Skin epidermis (tissue), 12 donors: ENCODE measurements at regions not wholly inside any gene's neighbourhood (a gene's known extent, or its start where the extent isn't known, plus 50 kb on each side); places are given as distances from the start of the nearest gene placed in this dataset.

ENCODE experiments used
- H3K27ac ChIP-seq, 21 experiments: fragments of 200-600 bp; sonication (generic) in 11 of 21; one replicate each; pipeline ENCODE4 v1.5.0; 2020; ENCODE audit warnings: mild to moderate bottlenecking in 3 of 21, inconsistent platforms in 2 of 21, moderate library complexity in 2 of 21
- H3K4me3 ChIP-seq, 7 experiments: fragments of 200-600 bp; sonication (generic) in 2 of 7; one replicate each; pipeline ENCODE4 v1.5.0; 2020; ENCODE audit warnings: inconsistent platforms in 2 of 7, mild to moderate bottlenecking in 2 of 7, moderate library complexity in 1 of 7

DNA sequence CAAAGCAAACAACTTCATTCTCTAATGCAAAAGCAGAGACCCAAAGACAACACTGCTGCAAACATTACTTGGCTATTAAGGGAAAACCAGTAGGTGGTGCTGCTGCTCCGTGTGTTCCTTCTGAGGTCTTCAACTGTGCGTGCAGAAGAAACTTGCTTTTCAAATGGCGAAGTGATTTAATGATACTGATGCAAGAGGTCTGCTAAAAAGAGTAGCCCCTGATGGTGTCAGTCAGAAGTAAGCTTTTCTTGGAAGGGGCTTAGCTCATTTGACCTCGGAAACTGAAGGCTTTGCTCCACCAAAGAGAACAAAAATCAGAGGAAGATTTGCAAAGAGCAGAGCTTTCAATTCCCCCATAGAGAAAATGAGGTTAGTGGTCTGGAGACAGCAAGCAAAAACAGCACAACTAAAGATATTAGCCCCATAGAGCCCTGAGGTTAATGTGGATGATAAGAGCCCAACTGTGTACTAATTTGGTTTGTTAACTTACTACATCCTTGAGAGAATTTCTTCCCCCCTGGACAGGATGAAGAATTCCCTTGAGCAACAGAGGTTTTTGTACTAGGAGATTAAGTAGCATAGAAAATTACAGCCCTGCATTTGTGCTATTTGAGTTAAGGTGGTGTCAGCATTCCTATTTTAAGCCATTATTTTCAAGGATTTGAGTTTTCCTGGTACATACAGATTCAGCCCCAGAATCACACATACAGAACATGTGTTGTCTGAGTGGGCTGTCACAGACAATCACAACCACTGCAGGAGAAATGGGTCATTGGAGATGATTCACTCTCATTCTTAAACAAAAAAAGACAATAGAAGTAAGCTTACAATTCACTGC, 153.2 kb upstream of the C9orf72 start:
- H3K4me3 ChIP-seq = no peak overlapping the region
- H3K27ac ChIP-seq = peak overlapping the region in 1 of 21 experiments; percentile 8

DNA sequence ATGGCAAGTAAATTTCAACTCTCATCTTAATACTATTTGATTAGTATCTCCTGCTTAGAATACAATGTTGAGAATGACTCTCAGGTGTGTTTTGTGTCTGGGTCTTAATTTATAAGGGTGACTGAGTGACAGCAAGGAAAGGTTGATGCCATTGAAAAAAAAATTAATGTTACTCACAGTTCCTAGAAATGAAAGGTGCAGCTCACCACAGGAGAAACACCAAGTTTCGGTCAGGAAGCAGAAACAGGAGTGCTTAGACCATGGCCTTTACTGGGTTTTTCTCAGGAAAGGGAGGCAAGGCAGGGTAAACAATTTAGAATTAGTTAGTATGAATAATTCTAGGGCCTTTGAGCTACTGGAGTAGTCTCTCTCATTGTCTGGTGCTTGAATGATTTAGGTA, 159.2 kb upstream of the C9orf72 start:
- Histone ChIP-seq H3K4me3 (no peak overlapping the region), H3K27ac (no peak overlapping the region)

DNA sequence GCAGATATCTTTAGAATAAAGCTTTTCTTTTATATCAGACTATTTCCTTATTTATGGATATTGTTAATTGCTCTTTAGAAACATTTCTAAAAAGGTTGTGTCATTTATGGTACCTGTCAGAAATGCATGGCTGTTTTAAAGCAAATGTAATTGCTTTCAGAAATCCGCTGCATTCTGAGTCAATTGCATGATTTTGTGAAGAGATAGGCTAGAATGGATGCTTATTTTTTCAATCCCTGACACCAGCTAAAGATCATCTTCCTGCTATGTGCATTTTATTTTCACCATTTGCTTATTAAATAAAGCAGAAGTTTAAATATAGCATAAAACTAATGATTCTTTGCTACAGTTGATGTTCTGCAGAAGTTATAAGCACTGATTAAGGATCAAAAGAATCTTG, 170.2 kb upstream of the C9orf72 start:
- H3K4me3 ChIP-seq = no peak overlapping the region
- H3K27ac ChIP-seq = no peak overlapping the region

GRCh38 chr9:27747450-27747849, 174.2 kb upstream of the C9orf72 start:
- Histone ChIP-seq H3K4me3 (no peak overlapping the region), H3K27ac (no peak overlapping the region)

- no peak overlapping the region for H3K27ac ChIP-seq
- no peak overlapping the region for H3K4me3 ChIP-seq
Measured at GRCh38 chr9:27749838-27750237, 176.6 kb upstream of the C9orf72 start.

DNA sequence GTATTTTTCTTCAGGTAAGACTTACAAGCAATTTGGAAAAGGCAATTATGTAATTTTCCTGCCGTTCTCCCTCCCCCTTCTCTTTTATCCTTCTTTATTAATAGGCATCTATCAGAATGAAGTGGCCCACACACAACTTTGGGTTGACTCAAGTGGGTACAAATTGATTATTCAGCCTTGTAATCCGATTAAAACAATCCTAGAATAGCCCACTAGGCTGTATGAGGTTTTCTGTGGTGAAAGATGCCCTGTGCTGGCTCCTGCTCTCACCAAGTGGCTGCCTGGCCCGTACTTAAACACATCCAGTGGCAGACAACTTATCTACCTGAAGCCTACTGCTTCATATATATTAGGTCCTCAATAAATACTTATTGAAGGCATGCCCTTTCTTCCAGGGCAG, 177.3 kb upstream of the C9orf72 start:
- H3K27ac ChIP-seq = no peak overlapping the region
- H3K4me3 ChIP-seq = no peak overlapping the region

GRCh38 chr9:27752069-27752468, 178.8 kb upstream of the C9orf72 start:
- H3K4me3 ChIP-seq = no peak overlapping the region
- H3K27ac ChIP-seq = no peak overlapping the region

GRCh38 chr9:27755846-27756245, 182.6 kb upstream of the C9orf72 start:
- H3K4me3 ChIP-seq = no peak overlapping the region
- H3K27ac ChIP-seq = no peak overlapping the region

DNA sequence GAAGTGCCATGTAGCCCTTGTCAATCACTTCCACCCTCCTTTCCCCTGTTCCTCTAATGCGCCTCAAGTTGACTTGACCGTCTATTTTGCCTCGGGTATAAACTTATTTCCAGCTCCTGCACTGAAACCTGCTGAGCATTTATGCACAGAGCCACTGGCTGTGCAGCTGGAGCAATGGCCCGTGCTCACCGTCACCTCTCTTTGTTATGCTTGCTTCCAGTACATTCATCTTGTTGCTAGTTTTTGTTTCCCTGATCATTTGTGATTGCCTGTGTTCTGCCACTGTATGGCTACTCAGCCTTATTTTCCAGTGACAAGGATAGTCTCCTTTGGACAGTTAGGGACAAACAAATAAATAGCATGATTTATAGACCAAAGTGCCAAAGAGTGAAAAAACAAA, 183.1 kb upstream of the C9orf72 start:
- H3K4me3 ChIP-seq = no peak overlapping the region
- no peak overlapping the region for H3K27ac ChIP-seq

- Histone ChIP-seq H3K4me3 (no peak overlapping the region), H3K27ac (no peak overlapping the region)
Measured at GRCh38 chr9:27763831-27764230, 190.6 kb upstream of the C9orf72 start.

GRCh38 chr9:27765266-27766072, 192.2 kb upstream of the C9orf72 start:
- H3K4me3 ChIP-seq = no peak overlapping the region
- H3K27ac ChIP-seq = peak overlapping the region in 4 of 21 experiments; percentile 23 to 69 (median 48)

GRCh38 chr9:27766073-27766835, 193.0 kb upstream of the C9orf72 start:
- Histone ChIP-seq H3K4me3 (no peak overlapping the region), H3K27ac (peak overlapping the region in 3 of 21 experiments; percentile 50 to 69 (median 59))

- H3K4me3 ChIP-seq = no peak overlapping the region
- no peak overlapping the region for H3K27ac ChIP-seq
Measured at GRCh38 chr9:27768781-27769180, 195.5 kb upstream of the C9orf72 start.

DNA sequence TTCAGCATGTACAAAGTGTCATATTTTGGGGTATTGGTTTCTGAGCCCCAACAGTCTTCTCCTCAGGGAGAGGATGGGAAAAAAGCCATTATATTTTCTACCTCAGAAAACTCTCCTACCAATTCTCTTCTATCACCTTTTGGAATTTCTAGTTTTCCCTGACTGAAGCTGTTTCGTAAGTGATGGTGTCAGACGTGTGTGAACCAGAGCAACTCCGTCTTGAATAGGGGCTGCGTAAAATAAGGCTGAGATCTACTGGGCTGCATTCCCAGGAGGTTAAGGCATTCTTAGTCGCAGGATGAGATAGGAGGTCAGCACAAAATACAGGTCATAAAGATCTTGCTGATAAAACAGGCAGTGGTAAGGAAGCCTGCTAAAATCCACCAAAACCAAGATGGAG, 197.3 kb upstream of the C9orf72 start:
- Histone ChIP-seq H3K4me3 (no peak overlapping the region), H3K27ac (no peak overlapping the region)

DNA sequence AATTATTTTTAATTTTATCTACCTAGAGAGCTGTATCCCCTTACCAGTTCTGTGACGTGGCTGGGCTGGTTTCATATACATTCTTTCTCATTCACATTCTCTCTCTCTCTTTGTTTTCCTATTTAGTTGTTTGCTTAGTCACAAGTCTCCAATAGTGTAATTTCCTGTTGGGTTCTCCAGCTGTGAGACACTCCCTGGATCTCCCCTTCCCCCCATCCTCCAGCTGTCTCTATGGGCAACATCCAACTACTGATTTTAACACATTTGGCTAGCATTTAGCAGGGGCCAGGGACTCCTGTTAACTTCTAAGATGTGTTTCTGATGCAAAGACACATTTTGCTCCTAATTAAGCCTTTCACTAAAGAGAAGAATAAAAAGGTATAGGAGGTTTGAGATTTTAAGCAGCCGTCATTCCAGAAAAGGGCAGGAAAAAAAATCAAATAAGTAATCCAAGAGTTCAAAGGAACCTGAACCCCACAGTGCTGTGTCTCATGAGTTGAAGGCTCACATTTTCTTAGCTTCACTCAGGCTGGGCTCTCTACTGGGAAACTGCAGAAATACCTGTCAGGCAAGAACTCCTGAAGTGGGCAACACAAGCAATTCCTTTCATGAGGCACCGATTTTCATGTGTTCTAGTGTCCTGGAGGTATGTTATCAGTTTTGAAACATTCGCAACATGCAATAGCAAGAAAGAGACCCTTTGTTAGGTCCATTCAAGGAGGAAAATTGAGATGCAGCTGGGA, 198.7 kb upstream of the C9orf72 start:
- Histone ChIP-seq H3K4me3 (no peak overlapping the region), H3K27ac (peak overlapping the region in 3 of 21 experiments; percentile 1 to 23 (median 22))

GRCh38 chr9:27784847-27785713, 211.8 kb upstream of the C9orf72 start:
- Histone ChIP-seq H3K27ac (peak overlapping the region in 2 of 21 experiments; percentile 28 to 44), H3K4me3 (no peak overlapping the region)

DNA sequence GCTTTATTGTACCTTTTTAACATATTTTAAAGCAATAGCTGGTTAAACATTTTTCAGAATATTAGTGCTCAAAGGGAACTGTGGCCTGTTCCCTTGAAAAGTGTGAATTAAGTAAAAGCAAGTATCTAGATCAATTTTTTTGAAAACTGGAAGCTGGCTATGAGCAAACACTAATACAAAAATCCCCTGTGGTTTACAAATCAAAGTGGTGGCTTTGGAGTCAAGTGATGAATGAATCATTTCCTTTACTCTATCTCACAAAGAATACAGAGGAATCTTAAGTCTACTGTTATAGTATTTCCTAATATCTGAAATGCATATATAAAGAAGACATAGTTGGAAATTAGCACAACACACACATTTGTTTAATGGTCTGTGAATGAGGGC, 212.4 kb upstream of the C9orf72 start:
- Histone ChIP-seq H3K27ac (peak overlapping the region in 1 of 21 experiments; percentile 44), H3K4me3 (no peak overlapping the region)

GRCh38 chr9:27787891-27788290, 214.6 kb upstream of the C9orf72 start:
- H3K27ac ChIP-seq = no peak overlapping the region
- H3K4me3 ChIP-seq = no peak overlapping the region

DNA sequence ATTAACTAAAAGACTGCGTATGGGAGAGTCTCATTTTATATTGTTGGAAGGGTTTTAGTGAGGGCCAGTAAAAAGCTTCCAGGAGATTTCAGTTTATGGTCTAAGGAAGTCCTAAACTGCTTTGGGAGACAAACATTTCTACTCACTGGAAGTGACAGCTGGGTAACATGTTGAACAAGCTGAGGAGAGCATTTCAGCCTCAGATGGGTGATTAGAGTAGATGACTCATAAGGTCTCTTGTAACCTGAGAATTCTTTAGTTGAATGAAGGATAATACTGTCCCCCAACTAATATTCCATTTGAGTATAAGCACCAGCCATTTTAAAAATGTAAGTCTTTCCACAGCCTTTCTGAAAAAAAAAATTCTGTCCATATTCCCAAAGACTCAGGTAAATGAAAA, 218.0 kb upstream of the C9orf72 start:
- H3K27ac ChIP-seq = no peak overlapping the region
- H3K4me3 ChIP-seq = no peak overlapping the region
